WTC11 (cell line): ENCODE measurements at regions not wholly inside any gene's neighbourhood (a gene's known extent, or its start where the extent isn't known, plus 50 kb on each side); places are given as distances from the start of the nearest gene placed in this dataset.

Source experiments
- ATAC-seq: fragments of 200-7000 bp; cut with Tn5 transposase; 2 replicates; pipeline ENCODE4 v1.10.0; 2021; ENCODE audit warnings: mild to moderate bottlenecking, moderate library complexity
- CTCF ChIA-PET: fragments of 300-600 bp; sonication (Branson Sonifier 250); formaldehyde crosslinking; loops from one replicate; lab custom pipeline; 2021; ENCODE audit warnings: antibody characterized with exemption; lab: Charles Lee
- POLR2A ChIA-PET: fragments of 350-600 bp; sonication (Branson Sonifier 250); formaldehyde crosslinking; loops from one replicate; lab custom pipeline; 2021; ENCODE audit warnings: antibody characterized with exemption; lab: Charles Lee
- DNase-seq: peaks from one replicate; pipeline ENCODE4 v3.0.0; 2021; ENCODE audit warnings: low spot score
- H3K27ac Mint-ChIP-seq: 2 replicates; pipeline ENCODE4 v1.8.0; 2021; ENCODE audit warnings: mixed read lengths
- H3K27me3 Mint-ChIP-seq: 2 replicates; pipeline ENCODE4 v1.8.0; 2021; ENCODE audit warnings: low read depth, mild to moderate bottlenecking, moderate library complexity, mixed read lengths
- H3K36me3 Mint-ChIP-seq: 2 replicates; pipeline ENCODE4 v1.8.0; 2021; ENCODE audit warnings: mixed read lengths
- H3K4me1 Mint-ChIP-seq: 2 replicates; pipeline ENCODE4 v1.8.0; 2022; ENCODE audit warnings: mixed read lengths
- H3K4me3 Mint-ChIP-seq: 2 replicates; pipeline ENCODE4 v1.8.0; 2021; ENCODE audit warnings: mild to moderate bottlenecking, moderate library complexity, mixed read lengths
- H3K9me3 Mint-ChIP-seq: 2 replicates; pipeline ENCODE4 v1.8.0; 2021; ENCODE audit warnings: mixed read lengths
- ATF2 ChIP-seq: sonication (generic); formaldehyde crosslinking; IDR thresholded peaks from 2 replicates; pipeline ENCODE4 v1.8.1; 2022; ENCODE audit warnings: low read depth, missing genetic modification reagents, borderline replicate concordance
- CREM ChIP-seq: sonication (generic); formaldehyde crosslinking; IDR thresholded peaks from 2 replicates; pipeline ENCODE4 v1.8.1; 2022; ENCODE audit warnings: mild to moderate bottlenecking, missing genetic modification reagents, moderate library complexity
- FOXP4 ChIP-seq: sonication (generic); formaldehyde crosslinking; IDR thresholded peaks from 2 replicates; pipeline ENCODE4 v1.8.0; 2022; ENCODE audit warnings: mild to moderate bottlenecking, missing genetic modification reagents
- GTF2I ChIP-seq: fragments of 250-450 bp; sonication (Bioruptor Pico); conservative IDR thresholded peaks from 2 replicates; pipeline ENCODE4 v1.4.0; 2021; ENCODE audit warnings: mild to moderate bottlenecking
- HMGA2 ChIP-seq: fragments of 250-450 bp; sonication (Bioruptor Pico); IDR thresholded peaks from 2 replicates; pipeline ENCODE4 v1.4.0; 2021; ENCODE audit warnings: mild to moderate bottlenecking, moderate library complexity
- NR2C2 ChIP-seq: sonication (generic); formaldehyde crosslinking; IDR thresholded peaks from 2 replicates; pipeline ENCODE4 v1.8.0; 2022; ENCODE audit warnings: mild to moderate bottlenecking, missing genetic modification reagents
- SMAD3 ChIP-seq: sonication (generic); formaldehyde crosslinking; IDR thresholded peaks from 2 replicates; pipeline ENCODE4 v1.8.0; 2022; ENCODE audit warnings: missing genetic modification reagents, mild to moderate bottlenecking, borderline replicate concordance
- TF ChIP-seq, protein P1 (sequence below): sonication (generic); formaldehyde crosslinking; IDR thresholded peaks from 2 replicates; pipeline ENCODE4 v1.8.0; 2022; ENCODE audit warnings: missing genetic modification reagents
- TF ChIP-seq, protein P2 (sequence below): fragments of 250-450 bp; sonication (Bioruptor Pico); IDR thresholded peaks from 2 replicates; pipeline ENCODE4 v1.9.0; 2021; ENCODE audit warnings: mild to moderate bottlenecking
- TF ChIP-seq, protein P3 (sequence below): sonication (generic); formaldehyde crosslinking; IDR thresholded peaks from 2 replicates; pipeline ENCODE4 v1.8.1; 2022; ENCODE audit warnings: mild to moderate bottlenecking, moderate library complexity, missing genetic modification reagents
- TF ChIP-seq, protein P4 (sequence below): sonication (generic); formaldehyde crosslinking; IDR thresholded peaks from 2 replicates; pipeline ENCODE4 v1.8.0; 2023; ENCODE audit warnings: missing genetic modification reagents, mild to moderate bottlenecking, borderline replicate concordance

- peaks cover 11% of the 10 kb centered on the region for H3K4me1 Mint-ChIP-seq
- TF ChIP-seq, protein P1, sequence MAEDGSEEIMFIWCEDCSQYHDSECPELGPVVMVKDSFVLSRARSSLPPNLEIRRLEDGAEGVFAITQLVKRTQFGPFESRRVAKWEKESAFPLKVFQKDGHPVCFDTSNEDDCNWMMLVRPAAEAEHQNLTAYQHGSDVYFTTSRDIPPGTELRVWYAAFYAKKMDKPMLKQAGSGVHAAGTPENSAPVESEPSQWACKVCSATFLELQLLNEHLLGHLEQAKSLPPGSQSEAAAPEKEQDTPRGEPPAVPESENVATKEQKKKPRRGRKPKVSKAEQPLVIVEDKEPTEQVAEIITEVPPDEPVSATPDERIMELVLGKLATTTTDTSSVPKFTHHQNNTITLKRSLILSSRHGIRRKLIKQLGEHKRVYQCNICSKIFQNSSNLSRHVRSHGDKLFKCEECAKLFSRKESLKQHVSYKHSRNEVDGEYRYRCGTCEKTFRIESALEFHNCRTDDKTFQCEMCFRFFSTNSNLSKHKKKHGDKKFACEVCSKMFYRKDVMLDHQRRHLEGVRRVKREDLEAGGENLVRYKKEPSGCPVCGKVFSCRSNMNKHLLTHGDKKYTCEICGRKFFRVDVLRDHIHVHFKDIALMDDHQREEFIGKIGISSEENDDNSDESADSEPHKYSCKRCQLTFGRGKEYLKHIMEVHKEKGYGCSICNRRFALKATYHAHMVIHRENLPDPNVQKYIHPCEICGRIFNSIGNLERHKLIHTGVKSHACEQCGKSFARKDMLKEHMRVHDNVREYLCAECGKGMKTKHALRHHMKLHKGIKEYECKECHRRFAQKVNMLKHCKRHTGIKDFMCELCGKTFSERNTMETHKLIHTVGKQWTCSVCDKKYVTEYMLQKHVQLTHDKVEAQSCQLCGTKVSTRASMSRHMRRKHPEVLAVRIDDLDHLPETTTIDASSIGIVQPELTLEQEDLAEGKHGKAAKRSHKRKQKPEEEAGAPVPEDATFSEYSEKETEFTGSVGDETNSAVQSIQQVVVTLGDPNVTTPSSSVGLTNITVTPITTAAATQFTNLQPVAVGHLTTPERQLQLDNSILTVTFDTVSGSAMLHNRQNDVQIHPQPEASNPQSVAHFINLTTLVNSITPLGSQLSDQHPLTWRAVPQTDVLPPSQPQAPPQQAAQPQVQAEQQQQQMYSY = no peak
- no peak for TF ChIP-seq NR2C2
- TF ChIP-seq ATF2 = no peak
- TF ChIP-seq GTF2I (CRISPR knock-in tag) = no peak
- no peak for TF ChIP-seq FOXP4 (CRISPR knock-in tag)
- no peak for TF ChIP-seq SMAD3
- TF ChIP-seq, protein P2, sequence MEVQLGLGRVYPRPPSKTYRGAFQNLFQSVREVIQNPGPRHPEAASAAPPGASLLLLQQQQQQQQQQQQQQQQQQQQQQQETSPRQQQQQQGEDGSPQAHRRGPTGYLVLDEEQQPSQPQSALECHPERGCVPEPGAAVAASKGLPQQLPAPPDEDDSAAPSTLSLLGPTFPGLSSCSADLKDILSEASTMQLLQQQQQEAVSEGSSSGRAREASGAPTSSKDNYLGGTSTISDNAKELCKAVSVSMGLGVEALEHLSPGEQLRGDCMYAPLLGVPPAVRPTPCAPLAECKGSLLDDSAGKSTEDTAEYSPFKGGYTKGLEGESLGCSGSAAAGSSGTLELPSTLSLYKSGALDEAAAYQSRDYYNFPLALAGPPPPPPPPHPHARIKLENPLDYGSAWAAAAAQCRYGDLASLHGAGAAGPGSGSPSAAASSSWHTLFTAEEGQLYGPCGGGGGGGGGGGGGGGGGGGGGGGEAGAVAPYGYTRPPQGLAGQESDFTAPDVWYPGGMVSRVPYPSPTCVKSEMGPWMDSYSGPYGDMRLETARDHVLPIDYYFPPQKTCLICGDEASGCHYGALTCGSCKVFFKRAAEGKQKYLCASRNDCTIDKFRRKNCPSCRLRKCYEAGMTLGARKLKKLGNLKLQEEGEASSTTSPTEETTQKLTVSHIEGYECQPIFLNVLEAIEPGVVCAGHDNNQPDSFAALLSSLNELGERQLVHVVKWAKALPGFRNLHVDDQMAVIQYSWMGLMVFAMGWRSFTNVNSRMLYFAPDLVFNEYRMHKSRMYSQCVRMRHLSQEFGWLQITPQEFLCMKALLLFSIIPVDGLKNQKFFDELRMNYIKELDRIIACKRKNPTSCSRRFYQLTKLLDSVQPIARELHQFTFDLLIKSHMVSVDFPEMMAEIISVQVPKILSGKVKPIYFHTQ = no peak
- TF ChIP-seq, protein P3, sequence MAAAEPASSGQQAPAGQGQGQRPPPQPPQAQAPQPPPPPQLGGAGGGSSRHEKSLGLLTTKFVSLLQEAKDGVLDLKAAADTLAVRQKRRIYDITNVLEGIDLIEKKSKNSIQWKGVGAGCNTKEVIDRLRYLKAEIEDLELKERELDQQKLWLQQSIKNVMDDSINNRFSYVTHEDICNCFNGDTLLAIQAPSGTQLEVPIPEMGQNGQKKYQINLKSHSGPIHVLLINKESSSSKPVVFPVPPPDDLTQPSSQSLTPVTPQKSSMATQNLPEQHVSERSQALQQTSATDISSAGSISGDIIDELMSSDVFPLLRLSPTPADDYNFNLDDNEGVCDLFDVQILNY (CRISPR knock-in tag) = no peak
- no peak for TF ChIP-seq HMGA2 (CRISPR knock-in tag)
- TF ChIP-seq, protein P4, sequence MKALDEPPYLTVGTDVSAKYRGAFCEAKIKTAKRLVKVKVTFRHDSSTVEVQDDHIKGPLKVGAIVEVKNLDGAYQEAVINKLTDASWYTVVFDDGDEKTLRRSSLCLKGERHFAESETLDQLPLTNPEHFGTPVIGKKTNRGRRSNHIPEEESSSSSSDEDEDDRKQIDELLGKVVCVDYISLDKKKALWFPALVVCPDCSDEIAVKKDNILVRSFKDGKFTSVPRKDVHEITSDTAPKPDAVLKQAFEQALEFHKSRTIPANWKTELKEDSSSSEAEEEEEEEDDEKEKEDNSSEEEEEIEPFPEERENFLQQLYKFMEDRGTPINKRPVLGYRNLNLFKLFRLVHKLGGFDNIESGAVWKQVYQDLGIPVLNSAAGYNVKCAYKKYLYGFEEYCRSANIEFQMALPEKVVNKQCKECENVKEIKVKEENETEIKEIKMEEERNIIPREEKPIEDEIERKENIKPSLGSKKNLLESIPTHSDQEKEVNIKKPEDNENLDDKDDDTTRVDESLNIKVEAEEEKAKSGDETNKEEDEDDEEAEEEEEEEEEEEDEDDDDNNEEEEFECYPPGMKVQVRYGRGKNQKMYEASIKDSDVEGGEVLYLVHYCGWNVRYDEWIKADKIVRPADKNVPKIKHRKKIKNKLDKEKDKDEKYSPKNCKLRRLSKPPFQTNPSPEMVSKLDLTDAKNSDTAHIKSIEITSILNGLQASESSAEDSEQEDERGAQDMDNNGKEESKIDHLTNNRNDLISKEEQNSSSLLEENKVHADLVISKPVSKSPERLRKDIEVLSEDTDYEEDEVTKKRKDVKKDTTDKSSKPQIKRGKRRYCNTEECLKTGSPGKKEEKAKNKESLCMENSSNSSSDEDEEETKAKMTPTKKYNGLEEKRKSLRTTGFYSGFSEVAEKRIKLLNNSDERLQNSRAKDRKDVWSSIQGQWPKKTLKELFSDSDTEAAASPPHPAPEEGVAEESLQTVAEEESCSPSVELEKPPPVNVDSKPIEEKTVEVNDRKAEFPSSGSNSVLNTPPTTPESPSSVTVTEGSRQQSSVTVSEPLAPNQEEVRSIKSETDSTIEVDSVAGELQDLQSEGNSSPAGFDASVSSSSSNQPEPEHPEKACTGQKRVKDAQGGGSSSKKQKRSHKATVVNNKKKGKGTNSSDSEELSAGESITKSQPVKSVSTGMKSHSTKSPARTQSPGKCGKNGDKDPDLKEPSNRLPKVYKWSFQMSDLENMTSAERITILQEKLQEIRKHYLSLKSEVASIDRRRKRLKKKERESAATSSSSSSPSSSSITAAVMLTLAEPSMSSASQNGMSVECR (CRISPR knock-in tag) = no peak
- TF ChIP-seq CREM (CRISPR knock-in tag) = no peak
- no peaks in the 10 kb centered on the region for H3K27me3 Mint-ChIP-seq
- ATAC-seq = no peak
- H3K9me3 Mint-ChIP-seq = peaks cover 13% of the 10 kb centered on the region
- H3K36me3 Mint-ChIP-seq = peaks cover 10% of the 10 kb centered on the region
- no peak overlapping the region for H3K27ac Mint-ChIP-seq
- ChIA-PET CTCF (no interaction called here), POLR2A (no interaction called here)
- DNase-seq = no peak
- H3K4me3 Mint-ChIP-seq = no peak overlapping the region
Observed at GRCh38 chrX:9132036-9132638, 98.2 kb upstream of the FAM9B start.
